Central memory CD8-positive, alpha-beta T cell (primary cell): ENCODE measurements at regions not wholly inside any gene's neighbourhood (a gene's known extent, or its start where the extent isn't known, plus 50 kb on each side); places are given as distances from the start of the nearest gene placed in this dataset.
A peak's percentile ranks its signal among the peaks of the same experiment; 100 is the strongest.

Experiments
- ATAC-seq: fragments of 150-1000 bp; cut with Tn5 transposase; replicated peaks from 2 replicates; pipeline ENCODE4 v1.10.0; 2022; ENCODE audit warnings: mild to moderate bottlenecking, moderate FRiP score, moderate number of reproducible peaks; ENCODE audit not compliant: poor library complexity, severe bottlenecking; ENCODE audit errors: extremely low read depth
- DNase-seq, 2 donors: peaks; one replicate each; pipeline ENCODE4 v3.0.0; 2021; ENCODE audit warnings: low spot score in 2 of 2
- H3K27ac Mint-ChIP-seq: one replicate; pipeline ENCODE4 v1.8.0; 2022; ENCODE audit warnings: low read depth, mild to moderate bottlenecking, moderate library complexity, mixed read lengths
- H3K27me3 Mint-ChIP-seq: one replicate; pipeline ENCODE4 v1.8.0; 2022; ENCODE audit warnings: mixed read lengths
- H3K36me3 Mint-ChIP-seq: one replicate; pipeline ENCODE4 v1.8.0; 2022; ENCODE audit warnings: mild to moderate bottlenecking, moderate library complexity, mixed read lengths; ENCODE audit not compliant: insufficient read depth
- H3K4me1 Mint-ChIP-seq: one replicate; pipeline ENCODE4 v1.8.0; 2022; ENCODE audit warnings: mixed read lengths
- H3K4me3 Mint-ChIP-seq: one replicate; pipeline ENCODE4 v1.8.0; 2022; ENCODE audit warnings: mild to moderate bottlenecking, moderate library complexity, mixed read lengths
- H3K9me3 Mint-ChIP-seq: one replicate; pipeline ENCODE4 v1.8.0; 2022; ENCODE audit warnings: mixed read lengths

GRCh38 chr20:59424976-59425375 lies 124.6 kb downstream of the EDN3 start:
- Mint-ChIP-seq H3K4me1 (no peaks in the 10 kb centered on the region), H3K27me3 (peaks cover 9% of the 10 kb centered on the region), H3K36me3 (peaks cover 2% of the 10 kb centered on the region), H3K4me3 (no peak overlapping the region), H3K27ac (no peak overlapping the region), H3K9me3 (no peaks in the 10 kb centered on the region)
- no peak for ATAC-seq
- no peak for DNase-seq

GRCh38 chr20:59425572-59425971 lies 125.2 kb downstream of the EDN3 start:
- Mint-ChIP-seq H3K9me3 (no peaks in the 10 kb centered on the region), H3K27ac (no peak overlapping the region), H3K27me3 (peaks cover 3% of the 10 kb centered on the region), H3K4me3 (no peak overlapping the region), H3K36me3 (peaks cover 2% of the 10 kb centered on the region), H3K4me1 (no peaks in the 10 kb centered on the region)
- DNase-seq (no peak), ATAC-seq (no peak)

GRCh38 chr20:59428006-59428405 lies 127.6 kb downstream of the EDN3 start:
- H3K4me1 Mint-ChIP-seq, result no peaks in the 10 kb centered on the region
- H3K4me3 Mint-ChIP-seq, result no peak overlapping the region
- no peak overlapping the region for H3K27ac Mint-ChIP-seq
- DNase-seq (no peak), ATAC-seq (no peak)
- H3K27me3 Mint-ChIP-seq, result peaks cover 5% of the 10 kb centered on the region
- H3K9me3 Mint-ChIP-seq, result no peaks in the 10 kb centered on the region
- no peaks in the 10 kb centered on the region for H3K36me3 Mint-ChIP-seq

- Mint-ChIP-seq H3K27me3 (peaks cover 11% of the 10 kb centered on the region), H3K9me3 (no peaks in the 10 kb centered on the region), H3K36me3 (no peaks in the 10 kb centered on the region), H3K4me1 (no peaks in the 10 kb centered on the region), H3K27ac (no peak overlapping the region), H3K4me3 (peak overlapping the region; percentile 16)
- DNase-seq (no peak), ATAC-seq (no peak)
Observed at GRCh38 chr20:59428441-59429205, 128.2 kb downstream of the EDN3 start.

- no peaks in the 10 kb centered on the region for H3K9me3 Mint-ChIP-seq
- H3K4me1 Mint-ChIP-seq, result no peaks in the 10 kb centered on the region
- H3K27me3 Mint-ChIP-seq, result peaks cover 14% of the 10 kb centered on the region
- ATAC-seq (no peak), DNase-seq (no peak)
- no peak overlapping the region for H3K4me3 Mint-ChIP-seq
- no peak overlapping the region for H3K27ac Mint-ChIP-seq
- no peaks in the 10 kb centered on the region for H3K36me3 Mint-ChIP-seq
Observed at GRCh38 chr20:59429396-59429795, 129.0 kb downstream of the EDN3 start.

- Mint-ChIP-seq H3K4me1 (no peaks in the 10 kb centered on the region), H3K27me3 (peaks cover 14% of the 10 kb centered on the region), H3K9me3 (no peaks in the 10 kb centered on the region), H3K27ac (no peak overlapping the region), H3K36me3 (no peaks in the 10 kb centered on the region), H3K4me3 (no peak overlapping the region)
- no peak for ATAC-seq
- DNase-seq, result no peak
Observed at GRCh38 chr20:59431014-59431413, 130.6 kb downstream of the EDN3 start.

GRCh38 chr20:59434960-59435359 lies 134.5 kb downstream of the EDN3 start:
- H3K4me1 Mint-ChIP-seq, result no peaks in the 10 kb centered on the region
- ATAC-seq (no peak), DNase-seq (no peak)
- no peak overlapping the region for H3K4me3 Mint-ChIP-seq
- H3K9me3 Mint-ChIP-seq, result no peaks in the 10 kb centered on the region
- no peaks in the 10 kb centered on the region for H3K36me3 Mint-ChIP-seq
- peaks cover 24% of the 10 kb centered on the region for H3K27me3 Mint-ChIP-seq
- no peak overlapping the region for H3K27ac Mint-ChIP-seq

- Mint-ChIP-seq H3K9me3 (no peaks in the 10 kb centered on the region), H3K36me3 (no peaks in the 10 kb centered on the region), H3K4me3 (no peak overlapping the region), H3K4me1 (no peaks in the 10 kb centered on the region), H3K27ac (no peak overlapping the region), H3K27me3 (peaks cover 24% of the 10 kb centered on the region)
- ATAC-seq, result no peak
- DNase-seq, result no peak
Observed at GRCh38 chr20:59435518-59435917, 135.1 kb downstream of the EDN3 start.

GRCh38 chr20:59437601-59438031 lies 137.2 kb downstream of the EDN3 start:
- Mint-ChIP-seq H3K9me3 (no peaks in the 10 kb centered on the region), H3K27ac (no peak overlapping the region), H3K4me1 (no peaks in the 10 kb centered on the region), H3K36me3 (no peaks in the 10 kb centered on the region), H3K4me3 (no peak overlapping the region), H3K27me3 (peaks cover 44% of the 10 kb centered on the region)
- DNase-seq, result no peak
- ATAC-seq, result no peak

- Mint-ChIP-seq H3K27ac (no peak overlapping the region), H3K4me3 (no peak overlapping the region), H3K27me3 (peaks cover 44% of the 10 kb centered on the region), H3K36me3 (no peaks in the 10 kb centered on the region), H3K4me1 (no peaks in the 10 kb centered on the region), H3K9me3 (no peaks in the 10 kb centered on the region)
- ATAC-seq (no peak), DNase-seq (no peak)
Observed at GRCh38 chr20:59438201-59438600, 137.8 kb downstream of the EDN3 start.

GRCh38 chr20:59439243-59439642 lies 138.8 kb downstream of the EDN3 start:
- H3K4me1 Mint-ChIP-seq, result no peaks in the 10 kb centered on the region
- no peaks in the 10 kb centered on the region for H3K9me3 Mint-ChIP-seq
- no peak for ATAC-seq
- H3K27ac Mint-ChIP-seq, result no peak overlapping the region
- H3K4me3 Mint-ChIP-seq, result no peak overlapping the region
- no peaks in the 10 kb centered on the region for H3K36me3 Mint-ChIP-seq
- DNase-seq, result no peak
- H3K27me3 Mint-ChIP-seq, result peaks cover 47% of the 10 kb centered on the region

GRCh38 chr20:59441306-59441705 lies 140.9 kb downstream of the EDN3 start:
- Mint-ChIP-seq H3K36me3 (no peaks in the 10 kb centered on the region), H3K9me3 (no peaks in the 10 kb centered on the region), H3K27me3 (peaks cover 68% of the 10 kb centered on the region), H3K27ac (no peak overlapping the region), H3K4me3 (no peak overlapping the region), H3K4me1 (no peaks in the 10 kb centered on the region)
- no peak for ATAC-seq
- no peak for DNase-seq

- Mint-ChIP-seq H3K4me3 (no peak overlapping the region), H3K4me1 (no peaks in the 10 kb centered on the region), H3K9me3 (no peaks in the 10 kb centered on the region), H3K27me3 (peaks cover 75% of the 10 kb centered on the region), H3K27ac (no peak overlapping the region), H3K36me3 (no peaks in the 10 kb centered on the region)
- DNase-seq (no peak), ATAC-seq (no peak)
Observed at GRCh38 chr20:59441860-59442810, 141.7 kb downstream of the EDN3 start.
